Bronchial epithelial cell (primary cell): ENCODE measurements at regions not wholly inside any gene's neighbourhood (a gene's known extent, or its start where the extent isn't known, plus 50 kb on each side); places are given as distances from the start of the nearest gene placed in this dataset.
A peak's percentile ranks its signal among the peaks of the same experiment; 100 is the strongest.

Source experiments
- DNase-seq: peaks from one replicate; pipeline ENCODE4 v3.0.0-alpha.2; 2010; ENCODE audit warnings: low read depth
- FAIRE-seq: peaks from 2 replicates; lab custom pipeline; 2011; peaks lifted over from hg19 to GRCh38; lab: Jason Lieb, UNC
- H3K27me3 ChIP-seq: 2 replicates; pipeline ENCODE4 v1.5.1; 2011; ENCODE audit warnings: low read length; ENCODE audit not compliant: control insufficient read depth, insufficient read depth
- H3K36me3 ChIP-seq: 2 replicates; pipeline ENCODE4 v1.5.1; 2011; ENCODE audit warnings: low read length; ENCODE audit not compliant: control insufficient read depth, insufficient read depth
- H3K4me3 ChIP-seq: 2 replicates; pipeline ENCODE4 v1.5.1; 2011; ENCODE audit warnings: mild to moderate bottlenecking, low read depth, low read length, control low read depth
- CTCF ChIP-seq: IDR thresholded peaks from 2 replicates; pipeline ENCODE4 v1.5.1; 2011; ENCODE audit warnings: mild to moderate bottlenecking, moderate library complexity, low read length, control low read depth, inconsistent platforms; ENCODE audit not compliant: insufficient read depth, severe bottlenecking

GRCh38 chr21:35257413-35257812 lies 208.3 kb upstream of the RUNX1 start:
- DNase-seq (peak; percentile 96), FAIRE-seq (peak; percentile 92)
- no peaks in the 10 kb centered on the region for H3K27me3 ChIP-seq
- H3K4me3 ChIP-seq = no peak overlapping the region
- TF ChIP-seq CTCF = no peak
- H3K36me3 ChIP-seq = no peaks in the 10 kb centered on the region

GRCh38 chr21:35256468-35256988 lies 207.4 kb upstream of the RUNX1 start:
- H3K4me3 ChIP-seq = no peak overlapping the region
- DNase-seq (peak; percentile 96), FAIRE-seq (peak; percentile 83)
- TF ChIP-seq CTCF = no peak
- no peaks in the 10 kb centered on the region for H3K27me3 ChIP-seq
- no peaks in the 10 kb centered on the region for H3K36me3 ChIP-seq

GRCh38 chr21:35254765-35255138 lies 205.7 kb upstream of the RUNX1 start:
- Histone ChIP-seq H3K4me3 (no peak overlapping the region), H3K27me3 (no peaks in the 10 kb centered on the region), H3K36me3 (no peaks in the 10 kb centered on the region)
- DNase-seq (no peak), FAIRE-seq (no peak)
- no peak for TF ChIP-seq CTCF

GRCh38 chr21:35254006-35254764 lies 205.1 kb upstream of the RUNX1 start:
- Histone ChIP-seq H3K27me3 (no peaks in the 10 kb centered on the region), H3K36me3 (no peaks in the 10 kb centered on the region), H3K4me3 (no peak overlapping the region)
- FAIRE-seq (no peak), DNase-seq (peak; percentile 82)
- TF ChIP-seq CTCF = no peak

GRCh38 chr21:35252831-35253230 lies 203.7 kb upstream of the RUNX1 start:
- H3K27me3 ChIP-seq = no peaks in the 10 kb centered on the region
- DNase-seq = no peak
- H3K36me3 ChIP-seq = no peaks in the 10 kb centered on the region
- no peak for FAIRE-seq
- no peak for TF ChIP-seq CTCF
- no peak overlapping the region for H3K4me3 ChIP-seq

GRCh38 chr21:35249636-35250035 lies 200.5 kb upstream of the RUNX1 start:
- Histone ChIP-seq H3K4me3 (no peak overlapping the region), H3K36me3 (no peaks in the 10 kb centered on the region), H3K27me3 (no peaks in the 10 kb centered on the region)
- TF ChIP-seq CTCF = no peak
- FAIRE-seq (no peak), DNase-seq (peak; percentile 82)
